Fibroblast of skin of left biceps (primary cell): ENCODE measurements at regions not wholly inside any gene's neighbourhood (a gene's known extent, or its start where the extent isn't known, plus 50 kb on each side); places are given as distances from the start of the nearest gene placed in this dataset.

Experiments used
- DNase-seq, 2 experiments: peaks; one replicate each; pipeline ENCODE4 v3.0.0-alpha.2; 2013; ENCODE audit warnings: low read depth in 2 of 2

DNA sequence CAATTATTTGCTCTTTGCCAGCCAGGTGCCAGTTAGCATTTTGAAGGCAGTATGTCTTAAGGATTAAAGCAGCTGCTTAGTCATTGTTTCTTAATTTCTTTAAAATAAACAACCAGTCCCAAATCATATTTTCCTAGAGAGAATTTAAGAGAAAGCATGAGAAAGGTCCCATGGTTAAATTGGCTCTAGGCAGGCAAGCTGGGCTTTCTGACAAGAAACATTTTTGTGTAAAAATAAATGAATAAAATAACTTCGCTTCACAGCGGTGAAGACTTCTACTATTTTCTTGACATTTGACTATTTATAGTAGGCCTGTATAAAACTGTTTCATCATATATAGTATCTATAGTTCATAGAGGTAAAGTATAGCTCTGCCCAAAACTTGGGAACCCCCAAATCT is 617.7 kb upstream of the C9orf72 start:
- DNase-seq = no peak

DNA sequence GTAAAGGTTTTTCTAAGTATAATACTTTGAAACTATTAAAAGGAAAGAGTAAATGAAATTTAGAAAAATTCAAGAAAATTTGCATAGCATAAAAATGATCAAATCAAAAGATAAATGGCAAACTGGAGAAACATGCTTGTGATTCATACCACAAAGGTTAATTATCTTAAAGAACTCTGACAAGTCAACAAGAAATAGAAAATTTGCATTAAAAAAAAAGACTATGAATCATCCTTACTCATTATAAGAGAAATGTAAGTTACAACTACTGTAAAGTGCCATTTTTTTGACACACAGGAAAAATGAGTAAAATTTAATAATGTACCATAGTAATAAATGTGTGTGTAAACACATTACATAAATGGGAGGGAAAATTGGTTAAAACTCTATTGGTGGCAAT is 624.4 kb upstream of the C9orf72 start:
- no peak for DNase-seq

DNA sequence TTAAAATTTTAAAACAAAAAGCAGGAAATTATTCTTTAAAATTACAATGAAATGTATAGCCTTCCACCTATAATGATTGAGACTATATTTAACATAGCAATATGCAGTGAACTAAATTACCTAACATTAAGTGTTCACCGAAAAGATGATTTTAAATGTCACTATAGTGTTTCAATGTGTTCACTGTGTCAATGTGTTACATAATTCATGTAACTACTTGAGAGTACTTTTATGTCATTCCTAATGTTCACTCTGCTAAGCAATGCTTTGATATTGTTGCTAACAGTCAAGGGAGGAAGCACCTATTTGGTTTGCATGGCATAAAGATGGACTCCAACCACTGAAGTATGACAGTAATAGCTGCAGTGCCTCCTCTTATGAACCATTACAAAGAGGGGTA is 629.8 kb upstream of the C9orf72 start:
- DNase-seq = no peak

DNA sequence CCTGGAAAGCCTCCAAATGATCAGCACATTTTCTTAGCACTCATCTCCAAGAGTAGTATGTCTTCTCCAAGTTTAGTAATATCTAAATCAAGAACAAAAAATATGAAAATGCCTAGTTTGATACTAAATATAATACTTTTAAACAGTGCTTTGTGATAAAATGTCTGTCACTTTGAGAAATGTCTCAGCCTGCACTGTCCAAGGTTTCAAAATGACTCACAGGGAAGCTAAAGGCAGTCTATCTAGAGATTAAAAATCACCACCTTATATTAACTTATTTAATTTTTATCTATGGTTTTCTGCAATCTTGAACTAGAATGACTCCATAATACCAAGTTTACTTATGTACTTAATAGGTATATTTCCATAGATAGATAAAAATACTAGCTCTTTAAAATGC is 633.0 kb upstream of the C9orf72 start:
- DNase-seq = no peak

DNA sequence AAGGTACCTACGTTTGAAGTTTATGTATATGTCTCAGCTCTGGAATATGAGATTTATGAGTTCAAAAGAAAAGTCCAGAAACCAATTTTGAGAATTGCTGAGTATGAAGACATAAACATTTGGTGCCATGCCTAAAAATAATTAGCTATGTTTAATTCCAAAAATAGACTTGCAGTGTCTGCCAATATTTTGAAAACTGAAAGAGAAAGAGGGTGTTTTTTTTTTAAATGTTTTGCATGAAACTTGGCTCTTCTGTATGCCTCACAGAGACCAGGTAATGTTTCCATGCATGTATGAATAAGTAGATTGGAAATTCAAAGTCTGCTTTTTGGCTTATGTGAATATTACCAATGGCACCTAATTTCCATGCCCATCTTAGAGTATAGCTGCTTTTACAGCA is 634.4 kb upstream of the C9orf72 start:
- no peak for DNase-seq

DNA sequence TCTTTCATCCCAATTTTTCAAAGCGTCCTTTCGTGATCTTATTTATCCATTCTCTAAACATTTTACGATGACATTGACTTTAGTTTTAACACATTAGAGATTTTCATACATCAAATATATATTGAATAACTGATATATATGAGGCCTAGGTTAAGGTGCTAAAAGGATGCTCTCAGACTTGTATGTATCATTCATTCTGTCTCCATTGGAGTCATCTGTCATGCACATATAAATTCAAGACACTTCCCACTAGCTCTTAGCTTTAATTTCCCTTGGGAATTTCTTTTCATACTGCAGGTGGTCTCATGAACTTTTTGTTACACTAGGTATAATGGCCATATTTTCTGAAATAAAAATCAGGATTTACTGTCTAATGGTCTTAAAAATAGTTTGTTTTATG is 635.8 kb upstream of the C9orf72 start:
- DNase-seq = no peak

DNA sequence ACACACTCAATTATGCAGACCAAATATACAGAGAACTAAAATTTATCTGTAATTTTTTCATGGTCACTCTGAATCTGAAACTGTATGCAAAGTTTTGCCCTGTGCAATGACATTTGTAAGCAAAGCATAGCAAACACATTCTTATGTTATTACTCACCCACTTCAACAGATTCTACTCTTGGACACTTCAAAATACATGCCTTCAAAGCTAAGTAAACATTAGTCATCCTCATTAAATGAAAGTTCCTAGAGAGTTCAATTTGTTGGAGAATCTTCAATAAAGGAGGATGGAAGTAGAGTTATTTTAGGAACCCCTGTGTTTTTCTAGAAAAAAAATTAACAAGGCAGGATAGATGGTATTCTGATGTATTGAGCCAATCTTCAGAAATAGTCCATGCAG is 639.7 kb upstream of the C9orf72 start:
- DNase-seq = peak; percentile 29 to 51

DNA sequence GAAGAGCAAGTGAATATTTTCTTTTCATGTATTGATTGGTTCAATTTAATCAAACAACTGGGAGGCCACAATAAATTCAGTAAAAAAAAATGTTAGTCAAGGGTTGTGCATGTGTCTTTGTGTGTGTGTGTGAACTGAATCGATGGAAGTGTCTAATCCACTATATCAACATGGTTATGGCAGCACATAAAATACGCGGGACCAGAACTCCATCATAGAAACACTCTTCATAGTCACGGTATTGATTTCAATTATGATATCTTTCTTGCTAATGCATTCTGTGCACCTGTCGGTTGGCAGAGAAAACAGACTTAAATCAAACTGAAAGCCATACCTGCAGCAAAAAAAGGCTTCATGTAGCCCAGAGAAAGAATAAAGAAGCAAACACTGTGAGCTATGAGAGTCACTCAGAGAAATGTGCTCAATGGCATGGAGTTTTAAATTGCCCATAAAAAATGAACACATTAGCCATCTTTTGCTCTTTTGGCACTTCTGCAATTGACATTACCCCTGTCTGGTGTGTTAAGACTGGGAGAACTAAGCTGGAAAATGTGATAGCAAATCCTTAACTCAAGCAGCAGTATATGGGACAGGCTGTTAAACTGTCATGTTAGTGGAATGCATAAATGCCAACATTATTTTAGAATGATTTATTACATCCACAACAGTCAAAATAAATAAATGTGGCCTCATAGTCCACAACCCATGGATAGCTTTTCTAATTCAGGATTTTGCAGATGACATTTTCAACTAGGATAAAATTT is 642.4 kb upstream of the C9orf72 start:
- DNase-seq = no peak

DNA sequence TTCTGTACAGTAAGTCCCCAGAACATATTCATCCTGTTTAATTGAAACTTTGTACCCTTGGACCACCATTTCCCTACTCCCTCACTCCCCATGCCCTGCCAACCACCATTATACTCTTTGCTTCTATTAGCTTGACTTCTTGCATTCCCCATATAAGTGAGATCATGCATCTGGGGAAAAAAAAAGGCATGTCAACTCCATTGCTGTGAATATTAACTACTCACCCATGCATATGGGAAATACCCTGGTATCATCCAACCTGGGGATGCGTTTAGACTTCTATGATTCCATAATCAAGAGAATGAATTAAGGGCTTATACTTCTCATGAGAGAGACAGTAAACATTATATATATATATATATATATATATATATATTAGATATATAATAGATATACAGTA is 659.4 kb upstream of the C9orf72 start:
- no peak for DNase-seq

DNA sequence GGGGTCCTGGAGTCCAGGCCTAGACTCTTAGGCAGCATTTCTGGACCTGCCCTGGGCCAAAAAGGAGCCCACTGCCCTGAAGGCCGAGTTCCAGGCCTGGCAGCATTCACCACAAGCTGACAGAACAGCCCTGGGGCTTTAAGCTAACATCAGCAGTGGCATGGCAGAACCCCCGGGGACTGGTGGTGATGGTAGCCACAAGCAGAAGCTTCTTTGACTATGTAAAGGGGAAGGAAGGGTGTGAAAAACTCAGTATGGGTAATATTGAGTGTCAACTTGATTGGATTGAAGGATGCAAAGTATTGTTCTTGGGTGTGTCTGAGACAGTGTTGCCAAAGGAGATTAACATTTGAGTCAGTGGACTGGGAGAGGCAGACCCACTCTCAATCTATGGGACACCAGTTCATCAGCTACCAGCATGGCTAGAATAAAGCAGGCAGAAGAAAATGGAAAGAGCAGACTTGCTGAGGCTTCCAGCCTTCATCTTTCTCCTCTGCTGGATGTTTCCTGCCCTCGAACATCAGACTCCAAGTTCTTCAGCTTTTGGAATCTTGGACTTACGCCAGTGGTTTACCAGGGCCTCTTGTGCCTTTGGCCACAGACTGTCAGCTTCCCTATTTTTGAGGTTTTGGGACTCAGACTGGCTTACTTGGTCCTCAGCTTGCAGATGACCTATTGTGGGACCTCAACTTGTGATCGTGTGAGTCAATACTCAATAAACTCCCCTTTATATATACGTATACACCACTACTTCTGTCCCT is 661.0 kb upstream of the C9orf72 start:
- DNase-seq = no peak

DNA sequence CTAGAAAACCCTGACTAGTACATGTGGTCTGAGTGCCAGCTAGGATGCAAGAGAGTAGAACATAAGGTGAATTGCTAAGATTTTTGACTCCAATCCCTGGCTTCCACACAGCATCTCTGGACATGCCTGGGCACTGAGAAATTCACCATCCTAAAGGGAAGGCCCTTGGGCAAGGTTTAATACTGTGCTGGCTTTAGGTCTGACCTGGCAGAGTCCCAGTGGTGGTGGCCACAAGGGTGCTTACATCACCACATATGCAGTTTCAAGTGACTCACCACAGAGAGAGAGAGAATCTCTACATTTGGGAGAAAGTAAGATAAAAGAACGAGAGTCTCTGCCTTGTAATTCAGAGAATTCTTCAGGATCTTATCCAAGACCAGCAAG is 661.6 kb upstream of the C9orf72 start:
- peak; percentile 42 to 44 for DNase-seq

DNA sequence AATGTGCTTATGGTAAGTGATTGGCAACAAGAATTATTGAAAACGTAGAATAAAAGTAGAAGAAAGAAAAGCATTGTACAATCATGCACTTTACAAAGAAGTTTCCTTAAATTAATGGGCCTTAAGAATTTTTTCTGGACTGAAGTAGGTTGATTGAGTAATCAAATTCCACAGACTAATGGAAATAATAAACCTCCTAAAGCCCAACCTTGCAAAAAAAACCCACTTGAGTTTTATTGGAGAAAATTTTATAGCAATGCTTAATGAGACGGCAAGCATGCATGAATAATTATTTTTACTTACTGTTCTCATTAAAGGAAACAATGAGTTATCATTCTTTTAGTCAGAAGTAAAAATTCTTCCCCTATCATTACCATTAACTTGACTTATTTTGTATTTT is 676.1 kb upstream of the C9orf72 start:
- DNase-seq = peak in 1 of 2 experiments; percentile 15

DNA sequence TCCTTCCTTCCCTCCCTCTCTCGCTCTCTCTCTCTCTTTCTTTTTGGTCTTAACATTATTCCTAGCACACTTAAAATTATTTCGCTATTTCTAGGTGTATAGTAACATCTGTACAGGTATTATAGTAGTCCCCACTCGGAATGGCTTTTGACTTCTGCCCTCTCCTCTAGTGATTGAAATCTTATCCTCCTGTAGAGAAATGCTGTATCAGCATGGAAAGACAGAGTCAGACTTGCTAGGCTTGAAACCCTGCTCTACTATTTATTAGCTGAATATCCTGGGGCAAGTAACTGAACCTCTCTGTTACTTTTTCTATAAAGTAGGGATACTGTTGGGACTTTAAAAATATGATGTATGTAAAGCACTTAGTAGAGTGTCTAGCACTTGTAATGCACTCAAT is 681.9 kb upstream of the C9orf72 start:
- DNase-seq = no peak

DNA sequence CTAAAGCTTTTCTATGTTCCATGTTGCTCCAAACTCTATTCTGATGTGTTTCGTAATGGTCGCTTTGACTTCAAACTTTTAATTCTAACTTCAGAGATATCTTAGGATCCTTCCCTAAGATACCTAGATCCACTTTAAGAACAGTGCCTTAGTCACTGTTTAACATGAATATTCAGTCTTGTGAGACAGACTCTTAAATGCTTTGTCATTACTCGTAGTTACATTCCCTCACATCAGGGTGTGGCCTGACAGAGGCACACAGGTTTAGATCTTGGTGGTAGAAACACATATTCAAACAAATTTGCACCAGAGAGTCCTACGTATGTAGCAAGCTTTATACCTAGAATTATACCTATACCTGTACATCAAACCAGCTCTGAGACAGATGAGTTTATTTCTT is 687.0 kb upstream of the C9orf72 start:
- DNase-seq = no peak

DNA sequence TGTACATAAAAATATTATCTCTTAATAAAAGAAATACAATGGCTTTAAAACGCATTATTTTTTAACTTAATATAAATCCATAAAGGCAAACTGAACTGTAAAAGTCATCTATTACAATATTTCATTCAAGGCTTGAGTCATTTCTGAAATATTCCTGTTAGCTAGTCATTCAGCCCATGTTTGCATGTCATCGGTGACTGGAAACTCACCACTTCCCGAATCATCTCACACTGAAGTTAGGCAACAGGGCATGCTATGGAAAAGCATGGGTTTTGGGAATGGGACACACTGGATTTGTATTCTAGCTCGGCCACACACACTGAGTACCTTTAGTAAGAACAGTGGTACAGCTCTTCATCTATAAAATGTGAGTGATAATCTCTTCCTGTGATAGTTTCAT is 691.1 kb upstream of the C9orf72 start:
- DNase-seq = peak; percentile 53 to 56

DNA sequence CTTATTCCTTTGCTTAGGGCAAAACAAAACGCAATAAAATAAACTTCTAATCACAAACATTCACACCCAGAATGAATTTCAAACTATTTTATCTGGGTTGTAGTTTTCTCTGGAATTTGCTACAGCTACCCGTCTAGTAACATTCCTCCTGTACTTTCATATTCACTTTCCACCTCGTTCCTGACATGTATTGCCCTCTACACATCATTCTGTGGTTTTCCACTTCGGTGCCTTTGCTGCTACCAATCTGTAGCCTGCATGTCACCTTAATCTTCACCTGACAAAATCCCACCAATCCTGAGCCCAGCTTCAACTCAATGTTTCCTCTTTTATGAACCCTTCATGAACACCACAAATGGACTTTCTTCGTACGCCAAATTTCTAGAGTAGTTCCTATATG is 694.1 kb upstream of the C9orf72 start:
- no peak for DNase-seq

DNA sequence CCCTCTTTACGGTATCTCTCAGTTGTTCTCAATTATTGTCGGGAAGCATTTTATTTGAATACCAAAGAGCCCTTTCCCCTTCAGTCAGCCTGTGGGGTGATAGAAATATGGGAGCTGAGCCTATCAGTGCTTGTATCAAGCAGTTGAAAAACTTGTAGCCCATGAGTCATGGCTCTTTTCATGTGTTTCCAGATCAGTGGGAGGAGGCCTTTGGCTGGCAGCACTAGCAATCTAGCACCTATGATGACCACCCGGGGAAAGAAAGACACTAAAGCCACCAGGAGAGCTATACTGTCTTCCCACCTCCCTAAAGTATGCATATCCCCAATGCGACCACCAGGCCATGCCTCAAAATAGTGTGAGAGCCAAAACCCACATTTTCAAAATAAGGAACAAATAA is 696.9 kb upstream of the C9orf72 start:
- DNase-seq = no peak

DNA sequence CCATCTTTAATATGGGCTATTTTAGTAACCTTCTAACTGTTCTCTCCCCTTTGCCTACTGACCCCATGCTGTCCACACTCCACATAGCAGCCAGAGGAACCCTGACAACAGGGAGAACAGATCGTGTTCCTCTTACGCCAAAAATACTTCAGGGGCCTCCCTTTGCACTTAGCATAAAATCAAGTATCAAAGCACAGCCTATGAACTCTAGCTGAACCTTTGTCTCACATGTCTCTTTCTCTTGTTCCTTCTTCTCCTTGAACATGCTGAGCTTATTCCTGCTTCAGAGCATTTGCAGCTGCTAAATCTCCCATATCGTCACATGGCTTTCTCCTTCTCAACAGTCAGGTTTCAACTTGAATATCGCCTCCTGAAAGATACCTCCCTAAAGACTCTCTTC is 698.8 kb upstream of the C9orf72 start:
- DNase-seq = no peak

DNA sequence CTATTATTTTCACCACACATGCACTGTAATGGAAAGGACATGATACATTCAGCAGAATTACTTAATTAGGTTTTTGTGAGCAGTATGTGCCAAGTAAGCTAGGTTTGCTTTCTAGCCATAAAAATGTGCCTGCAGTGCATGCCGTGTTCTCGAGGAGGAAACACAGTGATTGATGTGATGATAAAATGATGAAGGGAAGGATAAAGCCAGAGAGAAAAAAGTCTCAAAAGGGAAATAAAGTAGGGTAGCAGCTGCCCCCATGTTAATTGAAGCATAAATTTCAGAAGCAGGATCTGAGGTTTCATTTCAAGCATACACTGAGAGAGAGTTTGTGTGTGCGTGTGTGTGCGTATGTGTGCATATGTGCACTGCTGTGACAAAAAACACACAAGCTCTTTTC is 714.2 kb upstream of the C9orf72 start:
- DNase-seq = no peak

DNA sequence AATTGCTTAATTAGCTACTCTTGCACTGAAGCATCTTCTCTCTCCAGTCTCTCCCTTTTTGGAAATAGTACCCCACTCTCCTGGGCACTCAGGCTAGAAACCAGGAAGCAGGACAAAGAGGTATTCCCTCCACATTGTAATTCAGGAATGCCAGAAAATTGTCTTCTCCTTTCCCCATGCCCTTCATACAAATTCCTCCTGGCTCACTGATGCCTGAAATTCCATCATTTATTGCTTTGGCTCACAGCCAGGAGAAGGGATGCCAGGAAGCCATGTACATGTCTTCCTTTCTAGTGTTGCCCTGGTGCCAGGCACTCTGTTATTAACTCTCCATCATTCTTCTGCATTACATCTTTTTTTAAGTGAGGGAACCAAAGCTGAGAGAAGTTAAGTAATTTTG is 716.5 kb upstream of the C9orf72 start:
- DNase-seq = no peak

DNA sequence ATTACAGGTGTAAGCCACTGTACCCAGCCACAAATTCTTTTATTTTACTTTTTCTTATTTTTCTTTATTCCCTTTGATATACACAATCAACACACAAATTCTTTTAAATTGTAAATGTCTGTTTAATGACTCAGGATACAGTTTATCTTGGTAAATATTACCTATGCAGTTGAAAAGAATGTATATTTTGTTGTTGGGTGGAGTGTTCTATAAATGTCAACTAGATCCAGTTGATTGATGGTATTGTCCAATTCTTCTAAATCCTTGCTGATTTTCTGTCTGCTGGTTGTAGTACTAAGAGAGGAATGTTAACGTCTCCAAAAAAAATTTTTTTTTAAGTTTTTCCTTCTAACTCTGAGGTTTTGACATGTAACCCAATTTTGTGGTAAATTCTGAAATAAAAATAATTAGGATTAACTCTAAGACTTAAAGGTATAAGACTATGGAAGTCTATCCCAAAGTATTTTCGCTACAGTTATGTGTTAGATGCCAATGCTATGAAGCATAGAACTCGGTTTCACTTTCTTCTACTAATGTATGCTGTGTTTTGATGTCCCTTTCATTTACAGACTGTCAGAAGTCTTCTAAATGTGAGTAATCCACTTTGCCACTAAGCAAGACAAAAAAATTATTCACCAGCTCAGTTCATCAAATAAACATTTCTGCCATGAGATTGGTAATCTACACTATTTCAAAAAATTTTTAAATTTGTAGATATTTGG is 720.2 kb upstream of the C9orf72 start:
- DNase-seq = no peak

DNA sequence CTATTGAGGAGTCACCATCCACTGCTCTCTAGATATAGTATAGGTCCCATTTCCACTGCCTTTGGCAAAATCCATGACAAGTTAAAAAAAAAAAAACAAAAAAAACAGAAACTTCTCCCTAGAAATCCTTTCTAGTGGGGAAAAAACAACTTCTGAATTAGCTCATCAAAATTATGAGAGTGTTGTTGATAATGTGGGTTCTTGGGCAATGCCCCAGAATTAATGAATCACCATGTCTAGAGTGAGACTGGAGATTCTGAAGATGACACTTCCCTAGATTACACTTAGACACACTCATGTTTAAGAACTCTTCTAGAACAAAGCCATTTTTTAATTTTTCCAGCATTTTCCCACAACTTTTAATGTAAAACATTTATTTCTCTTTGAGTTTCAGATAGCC is 728.0 kb upstream of the C9orf72 start:
- DNase-seq = peak; percentile 31 to 32

DNA sequence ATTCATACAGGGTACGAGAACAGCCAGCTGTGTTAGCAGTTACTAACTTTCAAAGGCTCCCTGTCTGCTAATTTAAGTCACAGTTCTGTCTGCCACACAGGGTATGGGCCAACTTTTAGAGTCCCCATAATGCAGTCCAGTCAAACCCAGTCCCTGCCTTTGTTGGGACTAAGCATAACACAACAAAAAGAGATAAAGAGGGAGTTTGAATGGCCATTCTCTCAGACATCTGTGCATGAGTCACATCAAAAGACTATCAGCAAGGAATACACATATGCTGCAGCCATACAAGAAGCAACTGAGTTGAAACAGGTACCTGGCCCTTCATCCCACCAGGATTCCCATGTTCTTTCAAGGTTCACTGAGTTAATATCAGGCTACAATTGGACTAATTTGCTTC is 744.5 kb upstream of the C9orf72 start:
- no peak for DNase-seq
